IPS-15b (cell line): ENCODE measurements at regions not wholly inside any gene's neighbourhood (a gene's known extent, or its start where the extent isn't known, plus 50 kb on each side); places are given as distances from the start of the nearest gene placed in this dataset.

Experiments
- H3K27me3 ChIP-seq: one replicate; pipeline ENCODE4 v1.6.1; 2013; ENCODE audit warnings: low read length; ENCODE audit not compliant: control insufficient read depth, insufficient read depth
- H3K36me3 ChIP-seq: one replicate; pipeline ENCODE4 v1.6.1; 2013; ENCODE audit warnings: low read length; ENCODE audit not compliant: control insufficient read depth, insufficient read depth
- H3K4me1 ChIP-seq: one replicate; pipeline ENCODE4 v1.6.1; 2013; ENCODE audit warnings: mild to moderate bottlenecking, low read length; ENCODE audit not compliant: control insufficient read depth, insufficient read depth
- H3K4me3 ChIP-seq: one replicate; pipeline ENCODE4 v1.5.1; 2013; ENCODE audit warnings: low read depth, low read length
- H3K9ac ChIP-seq: one replicate; pipeline ENCODE4 v1.6.1; 2013; ENCODE audit warnings: low read depth, mild to moderate bottlenecking, low read length
- H3K9me3 ChIP-seq: one replicate; pipeline ENCODE4 v1.6.1; 2013; ENCODE audit warnings: mild to moderate bottlenecking, low read length; ENCODE audit not compliant: control insufficient read depth, insufficient read depth

- H3K4me3 ChIP-seq: no peak overlapping the region
- H3K36me3 ChIP-seq: no peaks in the 10 kb centered on the region
- no peaks in the 10 kb centered on the region for H3K4me1 ChIP-seq
- H3K9ac ChIP-seq: no peak overlapping the region
- H3K9me3 ChIP-seq: no peaks in the 10 kb centered on the region
- H3K27me3 ChIP-seq: no peaks in the 10 kb centered on the region
These were observed 90.8 kb upstream of the TMEM45B start for GRCh38 chr11:129724866-129725265.

DNA sequence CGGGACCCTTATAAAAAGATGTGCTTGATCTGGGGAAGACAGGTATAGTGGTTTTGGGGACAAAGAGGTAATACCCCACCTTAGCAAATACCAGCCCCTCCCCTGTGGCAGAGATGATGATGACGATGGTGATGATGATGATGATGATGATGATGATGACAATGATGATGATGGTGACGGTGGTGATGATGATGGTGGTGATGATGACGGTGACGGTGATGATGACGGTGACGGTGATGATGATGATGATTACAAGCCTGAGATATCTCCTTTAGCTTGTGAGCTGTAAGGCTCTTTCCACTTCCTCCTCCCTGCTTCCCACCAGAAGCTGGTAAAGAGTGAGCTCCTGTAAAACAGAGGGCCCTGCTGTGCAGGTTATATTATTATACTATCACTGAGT is 89.5 kb upstream of the TMEM45B start:
- no peaks in the 10 kb centered on the region for H3K27me3 ChIP-seq
- no peak overlapping the region for H3K4me3 ChIP-seq
- H3K9ac ChIP-seq: no peak overlapping the region
- no peaks in the 10 kb centered on the region for H3K36me3 ChIP-seq
- no peaks in the 10 kb centered on the region for H3K9me3 ChIP-seq
- H3K4me1 ChIP-seq: no peaks in the 10 kb centered on the region

- H3K4me3 ChIP-seq: no peak overlapping the region
- H3K9me3 ChIP-seq: no peaks in the 10 kb centered on the region
- H3K27me3 ChIP-seq: no peaks in the 10 kb centered on the region
- no peaks in the 10 kb centered on the region for H3K4me1 ChIP-seq
- no peaks in the 10 kb centered on the region for H3K36me3 ChIP-seq
- H3K9ac ChIP-seq: no peak overlapping the region
These were observed 87.1 kb upstream of the TMEM45B start for GRCh38 chr11:129728581-129728980.

DNA sequence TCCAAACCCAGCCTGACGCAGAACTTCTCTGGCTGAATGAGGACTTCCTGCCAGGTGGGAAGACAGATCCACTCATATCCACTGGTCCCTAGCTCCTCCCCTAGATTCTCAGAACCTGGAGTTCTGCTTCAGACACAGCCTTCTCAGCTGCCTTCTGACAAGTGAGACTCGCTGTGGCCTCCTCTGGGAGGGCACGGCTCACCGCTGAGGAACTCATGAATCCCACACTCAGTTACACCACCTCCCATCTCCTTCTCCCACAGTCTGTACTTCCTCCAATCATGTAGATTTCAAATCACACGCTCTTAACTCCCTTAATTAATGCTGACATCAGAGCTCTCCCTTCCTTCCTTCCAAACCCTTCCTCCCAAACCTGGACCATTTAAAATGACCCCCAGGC is 86.4 kb upstream of the TMEM45B start:
- Histone ChIP-seq H3K36me3 (no peaks in the 10 kb centered on the region), H3K4me1 (no peaks in the 10 kb centered on the region), H3K9ac (no peak overlapping the region)

GRCh38 chr11:129729823-129730222 is 85.8 kb upstream of the TMEM45B start:
- H3K36me3 ChIP-seq: no peaks in the 10 kb centered on the region
- H3K4me3 ChIP-seq: no peak overlapping the region
- H3K27me3 ChIP-seq: no peaks in the 10 kb centered on the region
- H3K9ac ChIP-seq: no peak overlapping the region
- H3K9me3 ChIP-seq: no peaks in the 10 kb centered on the region
- no peaks in the 10 kb centered on the region for H3K4me1 ChIP-seq

More for the DNA sequence above, 86.4 kb upstream of the TMEM45B start:
- Histone ChIP-seq H3K9me3 (no peaks in the 10 kb centered on the region), H3K27me3 (no peaks in the 10 kb centered on the region), H3K4me3 (no peak overlapping the region)

- H3K4me3 ChIP-seq: no peak overlapping the region
- H3K9ac ChIP-seq: no peak overlapping the region
- no peaks in the 10 kb centered on the region for H3K4me1 ChIP-seq
- no peaks in the 10 kb centered on the region for H3K36me3 ChIP-seq
- no peaks in the 10 kb centered on the region for H3K27me3 ChIP-seq
- no peaks in the 10 kb centered on the region for H3K9me3 ChIP-seq
These were observed 84.3 kb upstream of the TMEM45B start for GRCh38 chr11:129731316-129731715.

- H3K36me3 ChIP-seq: no peaks in the 10 kb centered on the region
- H3K4me3 ChIP-seq: no peak overlapping the region
- H3K9ac ChIP-seq: no peak overlapping the region
- no peaks in the 10 kb centered on the region for H3K9me3 ChIP-seq
- no peaks in the 10 kb centered on the region for H3K27me3 ChIP-seq
- no peaks in the 10 kb centered on the region for H3K4me1 ChIP-seq
These were observed 82.7 kb upstream of the TMEM45B start for GRCh38 chr11:129732941-129733340.

DNA sequence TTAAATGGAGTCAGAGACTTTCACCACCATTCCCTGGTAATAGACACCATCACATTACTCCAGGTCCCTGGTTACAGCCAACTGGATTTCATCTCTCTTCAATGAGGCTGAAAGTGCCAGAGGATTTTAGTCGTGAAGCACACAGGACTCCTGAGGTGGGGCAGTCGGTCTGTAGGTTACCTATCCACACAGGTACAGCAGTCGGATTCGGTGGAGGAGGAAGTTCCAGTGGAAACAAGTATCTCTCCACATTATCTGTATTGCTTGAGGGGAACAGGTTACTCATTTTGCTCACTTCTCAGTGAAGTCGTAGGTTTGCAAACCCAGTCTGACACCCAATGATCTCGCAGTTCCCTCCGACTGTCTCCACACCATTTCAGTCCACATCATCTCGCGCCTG is 82.3 kb upstream of the TMEM45B start:
- H3K4me1 ChIP-seq: no peaks in the 10 kb centered on the region
- H3K9me3 ChIP-seq: no peaks in the 10 kb centered on the region
- no peak overlapping the region for H3K9ac ChIP-seq
- no peaks in the 10 kb centered on the region for H3K27me3 ChIP-seq
- H3K36me3 ChIP-seq: no peaks in the 10 kb centered on the region
- no peak overlapping the region for H3K4me3 ChIP-seq

DNA sequence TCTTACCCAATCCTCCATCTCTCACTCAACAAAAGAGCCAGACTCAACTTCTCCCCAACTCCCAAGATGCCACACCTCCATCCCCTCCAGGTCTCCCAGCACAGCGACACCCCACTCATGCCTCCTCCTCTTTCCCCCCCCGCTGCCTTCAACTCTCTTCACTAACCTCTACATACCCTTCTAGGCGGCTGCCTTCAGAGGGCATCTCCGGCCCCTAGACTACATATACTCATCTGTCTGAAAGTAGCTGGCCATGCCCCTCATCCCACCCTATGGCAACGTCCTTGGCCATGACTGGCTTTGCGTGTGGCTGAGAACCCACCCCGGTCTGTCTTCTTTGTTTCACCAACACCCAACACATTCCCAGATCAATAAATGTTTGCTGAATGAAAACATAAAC is 81.7 kb upstream of the TMEM45B start:
- no peak overlapping the region for H3K4me3 ChIP-seq
- no peaks in the 10 kb centered on the region for H3K27me3 ChIP-seq
- H3K36me3 ChIP-seq: no peaks in the 10 kb centered on the region
- no peaks in the 10 kb centered on the region for H3K9me3 ChIP-seq
- no peak overlapping the region for H3K9ac ChIP-seq
- no peaks in the 10 kb centered on the region for H3K4me1 ChIP-seq

DNA sequence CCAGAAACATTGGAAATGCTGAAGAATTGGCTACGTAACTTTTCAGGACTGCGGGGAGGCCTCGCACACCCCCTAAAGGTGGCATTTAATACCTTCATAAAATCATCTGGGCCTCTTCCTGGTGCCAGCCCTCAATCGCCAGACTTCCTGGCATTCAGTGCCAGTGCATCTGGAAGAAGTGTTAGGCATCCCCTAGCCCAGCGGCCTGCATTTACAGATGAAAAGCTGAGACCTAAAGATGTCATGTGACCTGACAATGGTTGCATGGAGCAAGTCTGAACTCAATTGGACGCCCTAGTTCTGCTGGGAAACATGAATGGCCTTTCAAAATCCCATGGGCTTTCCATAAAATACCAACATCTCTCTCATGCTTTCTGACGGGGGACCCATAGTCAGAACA is 81.0 kb upstream of the TMEM45B start:
- no peaks in the 10 kb centered on the region for H3K4me1 ChIP-seq
- no peak overlapping the region for H3K9ac ChIP-seq
- no peaks in the 10 kb centered on the region for H3K27me3 ChIP-seq
- H3K9me3 ChIP-seq: no peaks in the 10 kb centered on the region
- no peaks in the 10 kb centered on the region for H3K36me3 ChIP-seq
- H3K4me3 ChIP-seq: no peak overlapping the region

GRCh38 chr11:129737831-129738230 is 77.8 kb upstream of the TMEM45B start:
- Histone ChIP-seq H3K27me3 (no peaks in the 10 kb centered on the region), H3K36me3 (no peaks in the 10 kb centered on the region), H3K9ac (no peak overlapping the region), H3K4me1 (no peaks in the 10 kb centered on the region), H3K4me3 (no peak overlapping the region), H3K9me3 (no peaks in the 10 kb centered on the region)

DNA sequence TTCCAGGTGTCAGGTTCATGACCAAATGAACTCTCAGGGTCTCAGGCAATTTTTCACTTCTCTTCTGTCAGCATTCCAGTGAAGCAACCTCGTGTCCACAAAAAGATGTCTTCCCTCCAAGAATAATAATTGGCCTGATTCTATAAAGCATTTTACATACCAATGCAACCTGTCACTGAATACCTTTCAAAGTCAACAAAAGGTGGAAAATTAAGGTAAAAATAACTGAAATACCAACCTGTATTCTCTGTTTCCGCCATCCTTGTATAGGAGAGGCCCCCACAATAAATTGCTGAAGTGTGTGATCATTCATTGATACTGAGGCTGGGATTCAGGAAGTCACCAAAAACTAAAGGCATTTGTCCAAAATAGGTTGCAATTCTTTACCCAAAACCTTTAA is 77.4 kb upstream of the TMEM45B start:
- no peaks in the 10 kb centered on the region for H3K9me3 ChIP-seq
- no peaks in the 10 kb centered on the region for H3K27me3 ChIP-seq
- H3K9ac ChIP-seq: no peak overlapping the region
- no peak overlapping the region for H3K4me3 ChIP-seq
- H3K36me3 ChIP-seq: no peaks in the 10 kb centered on the region
- H3K4me1 ChIP-seq: no peaks in the 10 kb centered on the region

DNA sequence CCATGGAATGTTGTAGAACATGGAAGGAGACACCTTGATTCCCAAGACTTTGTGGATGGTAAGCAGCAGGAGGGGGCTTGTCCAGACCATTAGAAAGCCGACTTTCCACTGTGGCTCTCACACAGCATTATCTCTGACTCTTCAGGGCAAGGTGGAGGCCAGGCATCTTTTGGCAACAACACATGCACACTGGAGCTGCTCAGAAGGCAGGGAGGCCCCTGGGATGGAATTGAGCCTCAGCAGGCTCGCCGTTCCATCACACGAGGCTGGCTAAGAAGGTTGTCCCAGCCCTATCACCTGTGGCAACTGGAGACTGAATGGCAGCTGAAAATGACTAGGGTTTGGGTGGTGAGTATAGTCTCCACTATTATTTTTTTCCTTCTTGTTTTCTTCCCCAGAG is 76.3 kb upstream of the TMEM45B start:
- Histone ChIP-seq H3K4me3 (no peak overlapping the region), H3K27me3 (no peaks in the 10 kb centered on the region), H3K36me3 (no peaks in the 10 kb centered on the region), H3K4me1 (no peaks in the 10 kb centered on the region), H3K9me3 (no peaks in the 10 kb centered on the region), H3K9ac (no peak overlapping the region)
